NCI-H345 (cell line): ENCODE measurements at regions not wholly inside any gene's neighbourhood (a gene's known extent, or its start where the extent isn't known, plus 50 kb on each side); places are given as distances from the start of the nearest gene placed in this dataset.

ENCODE experiments used
- DNase-seq: peaks from one replicate; lab custom pipeline; 2025; lab: John Stamatoyannopoulos, UW

- DNase-seq, result no peak
These were observed 218.4 kb upstream of the TMEM161B start for GRCh38 chr5:88487066-88487465.

GRCh38 chr5:88486431-88486830 is 217.8 kb upstream of the TMEM161B start:
- DNase-seq, result no peak

- DNase-seq, result no peak
These were observed 216.9 kb upstream of the TMEM161B start for GRCh38 chr5:88485531-88485930.

- no peak for DNase-seq
These were observed 215.5 kb upstream of the TMEM161B start for GRCh38 chr5:88483964-88484672.

- no peak for DNase-seq
These were observed 212.3 kb upstream of the TMEM161B start for GRCh38 chr5:88480801-88481499.

- DNase-seq, result no peak
These were observed 211.6 kb upstream of the TMEM161B start for GRCh38 chr5:88480245-88480644.

- DNase-seq, result no peak
These were observed 205.9 kb upstream of the TMEM161B start for GRCh38 chr5:88474574-88474973.

GRCh38 chr5:88470745-88471144 is 202.1 kb upstream of the TMEM161B start:
- DNase-seq, result no peak

- no peak for DNase-seq
These were observed 191.3 kb upstream of the TMEM161B start for GRCh38 chr5:88459971-88460370.

GRCh38 chr5:88452820-88453219 is 184.2 kb upstream of the TMEM161B start:
- no peak for DNase-seq

- no peak for DNase-seq
These were observed 181.6 kb upstream of the TMEM161B start for GRCh38 chr5:88450239-88450638.

GRCh38 chr5:88438006-88438405 is 169.4 kb upstream of the TMEM161B start:
- DNase-seq, result no peak

GRCh38 chr5:88436290-88436689 is 167.6 kb upstream of the TMEM161B start:
- DNase-seq, result no peak

- no peak for DNase-seq
These were observed 160.0 kb upstream of the TMEM161B start for GRCh38 chr5:88428633-88429032.

GRCh38 chr5:88426441-88426840 is 157.8 kb upstream of the TMEM161B start:
- no peak for DNase-seq

GRCh38 chr5:88425124-88425523 is 156.5 kb upstream of the TMEM161B start:
- DNase-seq, result no peak

- DNase-seq, result no peak
These were observed 151.3 kb upstream of the TMEM161B start for GRCh38 chr5:88419931-88420330.

- no peak for DNase-seq
These were observed 138.7 kb upstream of the TMEM161B start for GRCh38 chr5:88407341-88407740.

- no peak for DNase-seq
These were observed 137.1 kb upstream of the TMEM161B start for GRCh38 chr5:88405783-88406182.

- no peak for DNase-seq
These were observed 135.8 kb upstream of the TMEM161B start for GRCh38 chr5:88404405-88404804.

- no peak for DNase-seq
These were observed 133.0 kb upstream of the TMEM161B start for GRCh38 chr5:88401686-88402085.

- DNase-seq, result no peak
These were observed 132.6 kb upstream of the TMEM161B start for GRCh38 chr5:88401228-88401627.

- DNase-seq, result no peak
These were observed 130.9 kb upstream of the TMEM161B start for GRCh38 chr5:88399561-88399960.

GRCh38 chr5:88398316-88398715 is 129.7 kb upstream of the TMEM161B start:
- DNase-seq, result no peak
